Cerebellar nuclear complex (tissue), 1 donor: ENCODE measurements at regions not wholly inside any gene's neighbourhood (a gene's known extent, or its start where the extent isn't known, plus 50 kb on each side); places are given as distances from the start of the nearest gene placed in this dataset.

Source experiments
- DNase-seq, 2 experiments: peaks; one replicate each; lab custom pipeline; 2025; lab: John Stamatoyannopoulos, UW

DNA sequence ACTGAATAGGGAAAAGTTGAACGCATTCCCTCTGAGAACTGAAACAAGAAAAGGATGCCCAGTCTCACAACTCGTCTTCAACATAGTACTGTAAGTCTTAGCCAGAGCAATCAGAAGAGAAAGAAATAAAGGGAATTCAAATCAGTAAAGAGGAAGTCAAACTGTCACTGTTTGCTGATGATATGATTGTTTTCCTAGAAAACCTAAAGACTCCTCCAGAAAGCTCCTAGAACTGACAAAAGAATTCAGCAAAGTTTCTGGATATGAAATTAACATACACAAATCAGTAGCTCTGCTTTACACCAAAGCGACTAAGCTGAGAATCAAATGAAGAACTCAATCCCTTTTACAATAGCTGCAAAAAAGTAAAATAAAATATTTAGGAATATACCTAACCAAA, 471.2 kb upstream of the CNTN5 start:
- no peak for DNase-seq

DNA sequence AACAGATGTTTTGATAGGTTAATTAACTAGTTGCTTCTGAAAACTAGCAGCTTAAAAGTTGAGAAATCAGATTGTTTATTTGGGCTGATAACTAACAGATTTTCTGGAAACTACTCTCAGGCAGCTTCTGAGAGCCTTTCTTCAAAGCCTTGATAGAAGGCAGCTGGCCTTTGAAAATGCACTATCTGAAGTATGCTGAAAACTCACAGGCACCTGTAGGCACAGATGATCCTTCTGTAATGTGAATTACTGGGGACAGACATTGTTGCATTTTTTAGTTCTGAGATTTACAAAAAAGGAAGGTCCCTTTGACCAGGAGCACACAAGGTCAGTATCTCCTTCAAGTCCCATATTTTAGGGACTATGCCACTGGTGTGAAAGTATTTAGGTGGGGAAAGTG, 460.8 kb upstream of the CNTN5 start:
- DNase-seq, result no peak

DNA sequence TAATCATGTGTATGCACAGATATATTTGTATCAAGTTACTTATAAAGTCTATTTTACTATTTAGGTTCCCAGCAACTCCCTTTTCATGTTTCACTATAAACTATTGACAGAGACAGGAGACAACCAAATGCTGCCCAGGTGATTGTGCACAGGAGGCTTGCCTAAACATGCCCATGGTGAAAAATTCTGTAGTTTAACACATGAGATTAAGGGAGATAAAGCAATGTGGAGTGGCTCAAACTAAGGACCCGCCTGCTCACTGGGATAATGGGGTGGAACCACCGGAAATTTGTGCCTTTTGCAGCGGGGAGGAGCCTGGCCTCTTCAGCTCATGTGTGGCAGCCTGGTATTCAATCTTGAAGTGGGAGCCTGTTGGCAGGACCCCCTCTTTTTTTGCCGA, 459.5 kb upstream of the CNTN5 start:
- no peak for DNase-seq

DNA sequence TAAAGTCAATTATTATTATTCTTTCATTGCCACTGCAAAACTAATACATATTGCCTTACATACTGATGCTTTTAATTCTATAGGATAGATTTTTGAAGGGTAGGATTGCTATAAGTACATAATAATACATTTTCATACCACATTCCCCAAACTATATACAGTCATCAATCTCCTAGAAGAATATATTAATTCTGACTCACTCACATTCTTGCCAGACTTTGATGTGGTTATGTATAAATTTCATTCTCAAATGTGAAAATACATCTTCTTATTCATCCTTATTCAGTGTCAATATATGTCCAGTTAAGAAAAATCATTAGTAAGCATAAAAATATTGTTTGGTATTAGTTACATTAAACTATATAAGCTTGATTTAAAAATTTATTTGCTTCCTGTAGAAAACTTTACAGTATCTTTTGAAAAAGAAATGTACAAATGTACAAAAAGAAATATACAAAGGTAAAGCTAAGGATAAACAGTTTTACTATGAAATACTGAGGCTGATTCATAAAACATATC, 458.8 kb upstream of the CNTN5 start:
- no peak for DNase-seq

DNA sequence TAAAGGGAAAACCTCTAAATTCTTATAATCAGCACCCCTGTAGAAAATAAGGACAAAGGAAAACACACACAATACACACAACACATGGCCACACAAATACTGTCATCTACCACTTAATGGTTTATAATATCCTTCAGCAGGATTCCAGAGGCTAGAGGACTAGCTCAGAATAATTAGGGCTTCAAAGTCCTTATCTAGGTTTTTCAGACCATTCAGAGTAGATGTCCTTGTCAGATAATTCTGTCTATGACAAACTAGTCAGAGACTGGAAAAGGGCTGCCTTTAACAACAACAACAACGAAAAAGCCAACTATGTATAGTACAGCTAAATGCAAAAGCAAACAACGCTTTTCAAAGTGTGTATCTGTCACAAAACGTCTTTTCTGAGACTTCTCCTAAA, 456.5 kb upstream of the CNTN5 start:
- DNase-seq, result no peak

DNA sequence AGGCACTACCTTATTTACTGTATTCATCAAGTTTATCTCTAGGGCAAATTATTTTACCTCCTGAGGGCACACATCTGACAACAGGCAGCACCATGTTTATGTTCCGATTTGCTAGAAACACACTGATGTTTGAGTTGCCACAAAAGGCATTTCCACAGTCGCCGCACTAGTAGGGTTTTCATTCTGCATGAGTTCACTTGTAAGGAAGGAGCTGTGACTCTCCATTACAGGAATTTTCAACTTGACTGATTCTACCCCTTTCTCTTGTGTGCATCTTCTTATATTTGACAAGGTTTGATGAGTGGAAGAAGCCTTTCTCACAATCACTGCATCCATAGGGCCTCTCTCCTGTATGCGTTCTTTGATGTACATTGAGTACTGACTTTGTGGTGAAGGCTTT, 455.9 kb upstream of the CNTN5 start:
- DNase-seq, result no peak

DNA sequence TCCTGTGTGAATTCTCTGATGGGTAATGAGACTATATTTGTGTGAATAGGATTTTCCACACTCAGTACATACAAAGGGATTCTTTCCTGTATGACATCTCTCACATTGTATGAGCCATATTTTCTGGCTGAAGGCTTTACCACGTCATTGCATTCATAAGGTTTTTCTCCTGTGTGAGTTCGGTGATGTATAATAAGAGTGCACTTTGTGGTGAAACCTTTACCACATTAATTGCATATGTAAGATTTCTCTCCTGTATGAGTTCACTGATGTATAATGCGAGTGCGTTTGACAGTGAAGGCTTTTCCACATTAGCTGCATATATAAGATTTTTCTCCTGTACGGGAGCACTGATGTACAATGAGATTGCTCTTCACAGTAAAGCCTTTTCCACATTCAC, 455.4 kb upstream of the CNTN5 start:
- DNase-seq, result no peak

DNA sequence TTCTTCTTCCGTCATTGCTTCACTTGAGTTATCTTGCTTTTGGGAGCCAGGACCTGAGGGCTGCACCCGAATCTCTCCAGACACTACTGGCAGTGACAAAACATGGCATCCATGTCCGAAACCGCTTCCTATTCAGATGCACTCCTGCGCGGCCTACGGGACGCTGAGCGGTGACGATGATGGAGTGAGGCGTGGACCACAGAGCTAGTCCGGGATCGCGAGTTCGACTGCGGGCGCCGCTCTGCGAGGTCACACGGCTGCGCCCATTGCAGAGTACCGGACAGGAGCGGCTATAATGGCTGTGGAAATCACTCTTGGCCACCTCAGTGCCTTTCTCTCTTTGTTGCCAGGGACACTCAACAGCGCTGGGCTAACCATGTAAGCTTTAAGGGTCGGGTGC, 453.8 kb upstream of the CNTN5 start:
- DNase-seq, result no peak

DNA sequence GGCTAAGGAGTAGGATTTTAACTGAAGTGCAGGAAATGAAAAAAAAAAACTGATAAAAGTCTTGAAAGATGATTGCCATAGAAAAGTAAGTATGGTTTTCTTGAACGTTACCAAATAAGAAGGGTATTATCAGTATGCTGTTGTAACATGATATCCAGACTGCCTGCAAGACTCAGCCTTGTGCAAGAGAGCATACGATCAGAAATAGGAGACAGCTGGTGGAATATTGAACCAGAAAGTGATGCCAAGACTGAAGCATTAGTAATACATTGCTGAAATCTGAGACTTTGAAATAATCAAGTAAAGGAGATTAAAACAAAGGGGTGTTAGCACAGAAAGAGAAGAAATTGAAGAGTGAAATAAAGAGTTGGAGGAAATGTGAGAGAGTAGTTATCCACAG, 452.7 kb upstream of the CNTN5 start:
- DNase-seq, result no peak

DNA sequence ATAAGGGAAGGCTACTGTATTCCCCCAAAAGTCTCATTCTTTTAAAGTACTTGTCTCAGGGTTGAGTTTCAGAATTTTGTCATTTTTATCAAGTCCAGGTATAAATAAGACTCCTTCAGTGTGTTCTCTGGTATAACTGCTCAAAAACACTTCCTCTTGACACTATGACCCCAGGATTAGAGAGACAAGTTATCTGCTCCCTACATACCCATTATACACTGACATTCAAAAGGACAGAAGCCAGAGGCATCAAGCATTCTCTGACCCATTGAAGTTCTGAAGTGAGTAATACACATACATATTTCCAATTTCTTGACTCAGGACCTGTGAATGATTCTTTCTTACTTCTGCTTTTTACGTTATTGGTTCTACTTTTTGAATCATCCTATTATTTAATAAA, 447.8 kb upstream of the CNTN5 start:
- DNase-seq, result no peak

DNA sequence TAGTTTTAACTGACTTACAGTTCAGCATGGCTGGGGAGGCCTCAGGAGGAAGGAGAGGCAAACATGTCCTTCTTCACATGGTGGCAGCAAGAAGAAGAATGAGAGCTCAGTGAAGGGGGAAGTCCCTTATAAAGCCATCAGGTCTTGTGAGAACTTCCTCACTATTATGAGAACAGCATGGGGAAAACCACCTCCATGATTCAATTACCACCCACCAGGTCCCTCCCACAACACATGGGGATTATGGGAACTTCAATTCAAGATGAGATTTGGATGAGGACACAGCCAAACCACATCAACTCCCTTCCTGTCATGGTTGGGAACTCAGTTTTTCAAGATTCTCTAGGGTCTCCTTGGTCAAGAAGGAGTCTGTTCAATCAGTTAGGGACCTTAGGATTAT, 432.9 kb upstream of the CNTN5 start:
- DNase-seq, result no peak

DNA sequence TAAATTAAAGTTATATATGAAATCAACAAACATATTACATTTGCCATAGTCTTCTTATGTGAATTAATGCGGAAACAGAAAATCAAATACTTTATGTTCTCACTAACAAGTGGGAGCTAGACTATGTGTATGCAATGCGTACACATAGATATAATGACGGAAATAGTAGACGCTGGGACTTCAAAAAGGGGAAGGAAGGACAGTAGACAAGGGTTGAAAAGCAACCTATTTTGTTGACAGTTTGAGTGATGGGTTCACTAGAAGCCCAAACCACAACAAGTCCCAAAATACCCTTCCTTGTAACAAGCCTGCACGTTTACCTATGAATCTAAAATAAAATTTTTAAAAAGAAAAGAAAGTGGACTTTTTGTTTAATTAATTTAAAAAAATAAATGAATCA, 430.8 kb upstream of the CNTN5 start:
- no peak for DNase-seq

DNA sequence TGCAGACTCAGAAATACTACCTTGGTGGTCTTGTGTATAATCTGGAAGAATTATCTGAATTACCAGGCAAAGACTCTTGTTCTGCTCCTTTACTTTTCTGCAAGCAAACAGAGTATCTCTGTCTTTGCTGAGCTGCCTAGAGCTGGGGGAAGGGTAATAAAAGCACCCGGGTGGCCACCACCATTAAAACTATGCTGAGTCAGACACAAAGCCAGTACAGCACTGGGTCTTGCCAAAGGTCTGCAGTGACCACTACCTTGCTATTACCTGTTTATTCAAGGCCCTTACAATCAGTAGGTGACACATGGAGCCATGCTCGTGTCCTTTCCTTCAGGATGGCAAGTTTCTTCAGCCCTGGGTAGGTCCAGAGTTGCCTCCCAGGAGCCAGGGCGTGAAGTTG, 420.6 kb upstream of the CNTN5 start:
- DNase-seq, result no peak

DNA sequence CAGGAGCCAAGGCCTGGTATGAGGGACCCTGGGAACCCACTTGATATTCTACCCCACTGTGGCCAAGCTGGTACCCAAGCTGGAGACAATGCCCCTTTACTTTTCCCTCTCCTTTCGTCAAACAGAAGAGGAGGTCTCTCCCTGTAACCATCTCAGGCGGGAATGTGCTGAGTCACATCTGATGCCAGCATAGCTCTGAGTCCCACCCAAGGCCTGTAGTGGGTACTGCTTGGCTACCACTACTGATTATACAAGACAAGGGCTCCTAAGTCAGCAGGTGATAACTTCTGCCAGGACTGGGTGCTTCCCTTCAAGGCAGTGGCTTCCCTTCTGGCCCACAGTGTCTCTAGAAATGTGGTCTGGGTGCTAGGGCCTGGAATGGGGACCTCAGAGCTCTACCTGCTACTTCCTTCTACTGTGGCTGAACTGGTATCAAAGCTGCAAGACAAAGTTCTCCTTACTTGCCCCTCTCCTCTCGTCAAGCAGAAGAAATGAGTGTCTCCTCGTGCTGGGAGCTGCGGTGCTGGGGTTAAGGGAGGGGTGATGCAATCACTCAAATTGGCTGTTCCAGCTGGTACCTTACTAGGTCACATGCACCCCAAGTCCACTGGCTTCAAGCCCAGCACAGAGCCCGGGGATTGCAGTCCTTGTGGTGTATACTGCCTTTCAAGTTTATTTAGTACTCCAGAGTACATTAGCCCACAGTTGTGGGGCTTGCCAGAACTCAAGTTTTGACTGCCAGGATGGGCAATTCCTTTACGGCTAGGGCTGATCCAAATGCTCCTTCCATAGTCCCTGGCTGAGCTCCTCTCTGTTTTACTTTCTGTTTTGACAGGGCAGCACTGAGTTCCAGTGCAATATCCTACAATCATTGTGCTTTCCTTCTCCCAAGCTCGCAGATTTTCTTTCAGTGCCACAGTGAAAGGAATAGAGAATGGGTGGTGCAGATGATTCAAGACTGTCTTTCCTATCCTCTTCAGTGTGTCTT, 419.7 kb upstream of the CNTN5 start:
- DNase-seq, result no peak

DNA sequence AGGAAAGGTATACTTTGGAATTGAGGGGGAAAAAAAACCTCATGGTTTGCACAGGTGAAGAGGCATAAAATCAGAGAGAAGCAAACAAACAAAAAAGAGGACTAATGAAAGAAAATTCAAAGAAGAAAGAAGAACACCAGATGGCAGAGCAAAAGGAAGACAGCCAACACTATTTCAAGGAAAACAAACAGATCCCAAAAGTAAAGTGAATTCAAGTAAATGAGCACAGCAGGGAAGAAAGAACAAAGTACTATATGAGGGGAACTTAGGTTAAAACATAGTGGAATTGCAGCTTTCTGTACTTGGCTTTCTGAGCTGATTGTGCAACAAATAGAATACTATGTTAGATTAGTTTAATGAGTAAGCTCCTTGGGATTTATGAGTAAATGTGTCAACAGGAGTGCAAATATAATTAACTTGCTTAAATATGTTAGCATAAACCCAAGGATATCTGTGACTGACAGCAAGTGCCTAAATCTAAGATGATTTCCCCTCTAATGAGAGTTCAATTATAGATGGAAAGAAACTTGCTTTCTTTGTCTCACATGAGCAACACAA, 404.6 kb upstream of the CNTN5 start:
- no peak for DNase-seq

DNA sequence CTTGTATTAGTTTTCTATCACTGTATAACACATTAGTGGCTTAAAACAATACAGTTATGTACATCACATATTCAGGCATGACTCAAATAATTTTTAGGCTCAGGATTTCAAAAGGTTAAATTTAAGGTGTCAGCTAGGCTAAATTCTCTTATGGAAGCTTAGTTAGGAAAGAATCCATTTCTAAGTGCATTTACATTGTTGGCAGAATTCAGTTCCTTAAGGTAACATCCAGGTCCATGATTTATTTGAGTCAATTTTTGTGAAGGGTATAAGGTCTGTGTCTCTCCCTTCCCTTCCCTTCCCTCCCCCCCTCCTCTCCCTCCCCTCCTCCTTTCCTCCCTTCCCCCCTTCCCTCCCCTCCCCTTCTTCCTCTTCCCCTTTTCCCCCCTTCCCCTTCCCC, 399.0 kb upstream of the CNTN5 start:
- no peak for DNase-seq

DNA sequence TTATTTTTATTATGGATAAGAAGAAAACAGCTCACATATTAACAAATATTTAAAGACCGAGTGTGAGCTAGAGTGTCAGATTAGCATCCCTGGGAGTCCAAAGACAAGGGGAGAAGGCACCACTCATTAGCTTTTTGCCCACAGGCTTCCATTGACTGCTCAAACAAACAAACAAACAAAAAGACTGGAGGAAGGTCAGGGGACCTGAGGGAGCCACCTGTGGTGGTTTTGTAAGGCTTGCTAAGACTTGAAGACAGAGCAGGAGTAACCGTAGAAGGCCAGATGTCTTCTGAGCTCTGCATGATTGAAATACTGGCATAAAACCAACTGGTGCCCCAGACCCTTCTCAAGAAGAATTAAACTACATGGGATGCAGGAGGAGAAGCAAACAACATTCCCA, 395.2 kb upstream of the CNTN5 start:
- no peak for DNase-seq

DNA sequence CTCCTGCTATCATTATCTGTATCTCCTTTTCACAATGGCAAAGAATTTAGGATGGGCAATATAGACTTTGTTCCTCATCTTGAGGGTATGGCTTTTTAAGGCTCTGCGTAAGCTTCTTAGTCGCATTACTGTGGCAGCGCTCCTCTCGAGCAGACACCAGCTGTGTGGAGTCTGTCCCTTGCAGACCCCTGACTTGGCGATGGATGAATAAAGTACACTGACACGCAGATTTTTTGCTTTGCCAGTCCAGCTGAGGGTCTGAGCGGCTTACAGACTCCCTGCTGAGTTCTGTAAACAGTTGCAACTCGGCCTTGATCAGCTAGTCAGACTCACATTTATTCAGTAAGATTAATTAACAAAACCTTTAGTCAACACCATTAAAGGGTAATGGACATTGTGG, 390.0 kb upstream of the CNTN5 start:
- no peak for DNase-seq

DNA sequence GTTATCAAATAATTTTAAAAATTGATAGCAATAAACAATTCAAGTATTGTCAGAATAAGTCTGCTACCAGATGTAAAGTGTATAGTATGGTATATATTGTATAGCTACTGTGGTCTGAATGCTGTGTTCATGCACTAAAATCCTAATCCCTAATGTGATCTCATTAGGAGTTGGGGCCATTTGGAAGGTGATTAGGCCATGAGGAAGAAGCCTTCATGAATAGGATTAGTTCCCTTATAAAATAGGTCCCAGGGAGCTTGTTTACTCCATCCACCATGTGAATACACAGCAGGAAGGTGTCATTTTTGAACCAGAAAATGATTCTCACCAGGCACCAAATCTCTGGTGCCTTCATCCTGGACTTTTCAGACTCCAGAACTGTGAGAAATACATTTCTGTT, 363.0 kb upstream of the CNTN5 start:
- no peak for DNase-seq

DNA sequence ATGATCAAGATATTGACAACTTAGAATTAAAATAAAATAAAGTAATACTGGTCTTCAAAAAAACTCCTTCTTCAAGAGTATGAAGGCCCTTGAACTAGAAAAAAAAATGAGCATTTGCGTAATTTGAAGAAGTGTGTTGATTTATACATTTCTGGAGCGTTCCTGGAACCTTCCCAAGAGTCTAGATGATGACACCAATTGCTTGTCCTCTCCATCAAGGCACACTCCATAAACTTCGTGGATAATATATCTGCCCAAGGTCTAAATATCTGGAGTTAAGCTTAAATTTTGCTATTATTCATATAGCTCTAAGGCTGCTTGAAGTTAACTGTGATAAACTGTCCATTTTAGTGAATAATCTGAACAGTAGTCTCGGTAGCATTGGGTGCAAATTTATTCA, 361.3 kb upstream of the CNTN5 start:
- no peak for DNase-seq

DNA sequence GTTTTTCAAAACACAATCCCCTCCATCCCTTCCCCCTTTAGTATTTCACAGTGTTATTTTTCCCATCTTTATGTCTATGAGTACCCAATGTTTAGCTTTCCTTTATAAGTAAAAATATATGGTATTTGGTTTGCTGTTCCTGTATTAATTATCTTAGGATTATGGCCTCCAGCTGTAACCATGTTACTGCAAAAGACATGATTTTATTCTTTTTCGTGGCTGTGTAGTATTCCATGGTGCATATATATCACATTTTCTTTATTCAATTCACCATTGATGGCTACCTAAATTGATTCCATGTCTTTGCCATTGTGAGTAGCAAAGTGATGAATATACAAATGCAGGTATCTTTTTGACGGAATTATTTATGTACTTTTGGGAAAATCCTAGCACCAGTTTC, 346.4 kb upstream of the CNTN5 start:
- DNase-seq, result no peak

DNA sequence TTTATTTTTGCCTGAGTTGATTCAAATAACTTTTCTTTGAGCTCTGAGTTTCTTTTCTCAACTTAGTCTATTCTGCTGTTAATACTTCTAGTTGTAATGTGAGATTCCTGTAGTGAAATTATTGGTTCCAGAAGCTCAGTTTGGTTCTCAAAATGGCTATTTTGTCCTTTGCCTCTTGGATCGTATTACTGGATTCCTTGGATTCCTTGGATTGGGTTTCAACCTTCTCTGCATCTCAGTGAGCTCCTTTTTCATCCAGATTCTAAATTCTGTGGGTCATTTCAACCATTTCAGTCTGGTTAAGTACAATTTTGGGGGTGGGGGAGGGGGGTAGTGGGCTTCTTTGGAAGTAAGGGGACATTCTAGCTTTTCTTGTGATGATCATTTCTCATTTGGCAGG, 341.1 kb upstream of the CNTN5 start:
- no peak for DNase-seq

DNA sequence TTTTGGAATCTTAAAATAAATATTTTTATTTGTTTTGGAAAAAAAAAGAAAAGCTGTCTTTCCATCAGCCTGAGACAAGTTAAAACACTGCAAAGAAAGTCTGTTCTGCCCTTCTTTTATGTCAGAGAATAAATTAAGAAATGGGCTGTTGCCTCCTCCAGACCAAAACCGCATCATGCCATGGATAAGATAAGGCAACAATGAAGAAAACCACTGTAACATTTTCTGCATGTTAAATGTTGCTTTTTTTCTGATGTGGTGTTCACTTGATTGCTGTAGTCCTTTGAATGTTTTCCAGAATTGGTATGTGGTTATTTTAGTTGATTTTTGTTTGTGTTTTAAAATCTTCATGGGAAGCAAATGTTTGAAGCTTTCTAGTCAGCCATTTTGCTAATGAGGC, 319.2 kb upstream of the CNTN5 start:
- no peak for DNase-seq
